HG03108 (cell line): ENCODE measurements at regions not wholly inside any gene's neighbourhood (a gene's known extent, or its start where the extent isn't known, plus 50 kb on each side); places are given as distances from the start of the nearest gene placed in this dataset.
"Not testable (repeated sequence)": the region's sequence is repeated elsewhere in the genome, so short reads cannot be mapped to it uniquely, and the experiment has no call there.

ENCODE experiments used
- ATAC-seq: cut with Tn5 transposase; IDR thresholded peaks from one replicate; pipeline ENCODE4 v1.9.1; 2021; ENCODE audit warnings: moderate library complexity; ENCODE audit not compliant: unreplicated experiment

DNA sequence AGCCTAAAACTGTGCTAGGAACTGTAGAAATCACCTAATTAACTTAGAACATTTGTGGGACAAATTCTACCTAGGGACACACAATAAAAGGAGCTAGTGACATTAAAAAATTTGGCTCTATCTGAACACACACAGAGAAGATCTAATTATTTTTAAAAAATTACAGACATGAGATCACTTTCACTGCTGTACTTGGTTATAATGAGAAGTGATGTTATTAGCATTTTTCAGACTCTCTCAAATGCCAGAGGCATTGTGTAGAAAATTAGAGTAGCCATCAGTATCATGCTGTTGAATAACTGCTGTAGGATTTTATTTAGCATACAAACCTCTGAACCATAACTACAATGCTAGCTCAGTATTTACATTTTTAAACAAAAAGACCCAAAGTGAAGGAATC lies 109.1 kb upstream of the ANK2 start:
- ATAC-seq: no peak

DNA sequence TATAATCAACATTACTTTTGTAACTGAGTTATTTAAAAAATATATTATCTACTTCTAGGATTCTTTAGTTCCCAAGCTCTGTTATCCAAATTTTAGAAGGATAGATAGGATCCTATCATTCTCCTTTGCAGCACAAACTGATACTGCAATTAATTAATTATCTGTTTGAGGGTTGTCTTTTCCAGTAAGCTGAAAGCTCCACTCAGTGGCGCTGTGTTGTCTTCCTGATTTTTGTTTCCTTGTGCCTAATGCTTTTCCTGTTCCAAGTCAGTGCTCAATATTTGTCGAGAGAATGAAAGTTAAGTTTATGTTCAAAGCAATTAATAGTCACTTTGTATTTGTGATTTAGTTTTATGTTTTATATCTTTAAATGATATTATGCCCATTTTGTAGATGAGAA lies 107.4 kb upstream of the ANK2 start:
- ATAC-seq: no peak

DNA sequence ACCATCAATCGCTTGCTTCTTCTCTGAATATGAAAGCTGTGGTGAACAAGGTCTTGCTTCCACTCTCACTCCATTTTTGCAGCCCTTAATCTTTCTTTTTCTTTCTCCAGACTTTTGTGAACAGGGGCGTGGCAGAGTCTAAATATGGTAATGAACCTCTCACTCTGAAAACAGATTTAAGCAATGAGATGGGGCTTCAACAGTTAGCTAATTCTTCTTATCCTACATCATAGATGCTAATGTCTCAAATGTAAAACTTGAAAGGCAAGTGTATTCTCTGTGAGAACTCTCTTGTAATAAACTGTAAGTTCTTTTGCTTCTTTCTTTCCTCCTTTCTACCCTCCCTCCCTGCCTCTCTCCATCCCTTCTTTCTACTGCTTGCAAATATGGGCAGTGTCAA lies 106.5 kb upstream of the ANK2 start:
- no peak for ATAC-seq

DNA sequence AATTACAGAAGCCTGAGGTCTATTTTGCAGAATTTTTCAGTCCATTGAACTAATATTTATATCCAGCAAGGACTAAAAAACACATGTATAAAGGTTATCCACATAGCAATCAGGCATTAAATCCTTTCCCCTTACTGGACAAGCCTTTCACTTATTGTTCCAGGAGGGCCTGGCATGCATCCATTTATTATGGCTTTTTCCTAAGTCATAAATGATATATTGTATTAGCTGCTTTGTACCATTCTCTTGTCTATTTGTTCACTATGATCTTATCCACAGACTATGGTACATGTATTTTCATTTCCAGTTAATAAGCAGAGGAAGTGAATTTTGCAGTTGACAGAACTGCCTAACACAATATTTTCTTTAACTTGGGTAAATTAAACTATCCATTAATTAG lies 105.4 kb upstream of the ANK2 start:
- ATAC-seq: no peak

DNA sequence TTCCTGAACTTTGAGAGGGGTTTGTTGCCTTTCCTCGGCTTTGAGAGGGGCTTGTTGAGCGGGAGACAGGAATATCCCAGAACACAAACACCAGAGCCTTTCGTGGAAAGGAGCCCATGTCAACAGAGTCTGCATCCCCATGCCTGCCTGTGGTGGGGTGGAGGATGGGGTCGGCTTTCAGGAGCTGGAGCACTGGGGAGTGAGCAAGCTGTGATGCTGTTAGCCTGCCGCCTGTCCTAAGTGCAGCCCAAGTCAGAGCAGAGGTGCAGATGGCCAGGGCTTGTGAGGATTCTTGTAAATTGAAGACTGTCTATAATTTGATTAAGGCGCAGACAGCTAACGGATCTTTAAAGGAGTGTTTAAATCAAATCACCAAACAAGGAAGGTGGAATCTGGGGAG lies 103.3 kb upstream of the ANK2 start:
- ATAC-seq: no peak

DNA sequence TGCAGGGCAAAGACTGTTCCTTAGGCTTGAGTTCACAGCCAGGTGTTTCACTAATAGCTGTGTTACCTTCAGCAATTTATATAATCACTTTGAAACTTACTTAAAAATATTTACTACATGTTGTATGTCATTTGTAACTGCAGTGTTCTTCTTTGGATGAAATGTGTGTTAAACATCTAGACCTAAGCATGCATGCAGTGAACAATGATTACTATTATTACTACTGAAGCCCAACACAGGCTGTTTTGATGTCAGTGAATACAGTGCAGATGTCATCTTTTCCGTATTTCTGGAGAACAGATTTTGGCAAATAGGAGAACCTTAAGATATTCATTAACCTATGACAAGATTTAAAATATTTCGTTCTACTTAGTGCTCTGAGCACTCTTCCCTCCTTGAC lies 101.8 kb upstream of the ANK2 start:
- no peak for ATAC-seq

DNA sequence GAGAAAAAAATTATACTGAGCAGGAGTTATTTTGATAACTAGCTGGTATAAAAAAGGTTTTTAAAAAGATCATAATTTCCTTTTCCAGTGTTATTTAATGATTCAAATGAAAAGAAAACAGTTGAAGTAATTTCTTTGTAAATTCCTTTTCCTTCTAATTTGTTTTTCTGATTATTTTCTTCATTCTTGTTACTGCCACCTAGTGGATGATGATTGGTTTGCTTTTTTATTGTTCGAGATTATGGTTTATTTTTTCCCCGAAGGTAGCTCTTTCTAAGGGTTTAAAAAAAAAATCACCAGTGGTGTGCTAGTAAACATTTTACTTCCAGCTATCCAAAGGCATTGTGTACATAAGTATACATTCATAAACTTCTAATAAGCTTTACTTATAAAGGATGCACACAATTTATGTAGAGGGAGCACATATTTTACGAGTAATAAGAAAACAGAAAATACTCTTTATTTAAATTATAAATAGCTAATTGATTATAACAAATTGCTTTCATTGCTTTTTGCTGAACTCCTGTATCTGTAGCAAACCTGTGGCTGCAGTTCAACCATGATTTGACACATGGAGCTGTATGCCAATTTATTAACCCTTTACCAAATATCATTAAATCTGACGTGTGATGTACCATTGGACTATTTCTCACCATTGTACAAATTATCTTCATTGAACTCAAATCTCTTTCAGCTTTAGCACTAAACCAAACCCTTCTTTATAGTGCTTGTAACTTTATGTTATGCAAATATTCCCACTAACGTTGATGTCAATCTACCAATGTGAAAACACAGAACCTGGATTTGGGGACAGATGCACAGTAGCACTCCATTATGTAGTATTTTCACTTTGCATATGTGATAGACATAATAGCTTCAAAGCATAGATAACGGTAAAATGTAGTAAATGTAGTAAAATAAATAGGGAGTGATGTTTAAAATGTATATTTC lies 97.8 kb upstream of the ANK2 start:
- no peak for ATAC-seq

DNA sequence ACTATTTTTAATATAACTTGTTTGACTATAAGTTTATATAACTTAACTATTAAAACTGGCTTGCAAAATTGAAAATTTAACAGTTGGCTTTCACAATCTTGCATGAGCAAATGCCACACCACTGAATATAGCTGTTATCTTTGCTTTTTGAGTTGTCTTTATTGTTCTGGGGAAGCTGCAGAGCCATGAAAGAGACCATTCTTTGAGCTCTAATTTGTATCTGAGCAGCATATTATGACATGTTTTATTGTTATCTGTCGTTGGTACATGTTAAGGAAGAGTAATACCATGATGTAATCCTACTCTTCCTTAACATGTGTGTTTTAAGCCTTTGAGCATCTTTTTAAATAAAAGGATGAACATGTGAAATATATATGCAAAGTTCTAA lies 97.1 kb upstream of the ANK2 start:
- ATAC-seq: no peak

DNA sequence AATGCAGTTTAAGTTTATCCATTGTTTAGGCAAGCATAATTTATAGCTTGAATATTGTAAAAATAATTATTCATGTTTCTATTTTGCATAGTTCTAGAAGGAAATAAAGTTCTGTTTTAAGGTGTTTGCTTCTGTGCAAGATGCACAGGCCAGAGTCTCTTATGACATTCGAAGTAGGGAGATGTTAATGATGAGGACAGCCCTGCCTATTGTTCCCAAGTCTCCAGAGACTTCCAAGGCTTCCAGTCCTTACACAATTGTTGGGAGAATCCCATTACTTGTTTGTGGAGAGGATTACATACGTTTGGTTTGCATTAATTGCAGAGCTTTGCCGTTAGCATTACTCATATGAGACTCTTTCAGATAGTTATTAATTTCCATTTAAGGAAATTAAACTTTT lies 96.2 kb upstream of the ANK2 start:
- ATAC-seq: no peak

DNA sequence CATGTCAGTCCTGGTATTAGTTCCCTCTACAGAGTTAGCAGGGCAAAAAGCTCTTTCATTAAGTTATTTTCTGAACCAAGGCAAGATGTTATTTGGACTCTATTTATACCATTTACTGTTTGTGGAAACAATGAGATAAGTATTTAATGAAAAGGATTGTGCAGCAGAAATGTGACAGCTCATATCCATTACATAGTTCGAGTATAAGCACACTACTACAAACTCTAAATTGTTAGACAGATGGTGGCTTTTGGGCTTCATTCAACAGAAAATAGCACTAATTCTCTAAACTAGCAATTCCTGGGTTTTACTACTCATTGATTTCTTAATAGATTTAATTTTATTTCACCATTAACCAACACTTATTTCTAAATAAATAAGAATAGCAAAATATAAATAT lies 95.2 kb upstream of the ANK2 start:
- no peak for ATAC-seq

DNA sequence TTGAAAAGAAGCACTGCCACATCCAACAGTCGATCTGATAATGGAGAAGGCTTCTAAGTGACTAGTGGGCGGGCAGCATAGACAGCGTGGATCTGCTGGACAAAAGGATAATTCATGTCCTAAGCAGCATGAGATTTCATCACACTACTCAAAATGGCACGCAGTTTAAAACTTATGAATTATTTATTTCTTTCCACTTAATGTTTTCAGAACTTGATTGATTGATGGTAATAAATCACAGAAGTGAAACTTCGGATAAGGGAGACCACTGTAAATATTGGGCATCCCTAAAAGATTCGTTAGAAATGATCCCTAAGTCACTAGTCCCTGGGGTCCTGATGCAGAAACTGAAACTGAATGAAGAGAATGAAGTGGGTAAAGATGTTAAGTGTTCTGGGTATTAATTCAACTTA lies 93.0 kb upstream of the ANK2 start:
- no peak for ATAC-seq

DNA sequence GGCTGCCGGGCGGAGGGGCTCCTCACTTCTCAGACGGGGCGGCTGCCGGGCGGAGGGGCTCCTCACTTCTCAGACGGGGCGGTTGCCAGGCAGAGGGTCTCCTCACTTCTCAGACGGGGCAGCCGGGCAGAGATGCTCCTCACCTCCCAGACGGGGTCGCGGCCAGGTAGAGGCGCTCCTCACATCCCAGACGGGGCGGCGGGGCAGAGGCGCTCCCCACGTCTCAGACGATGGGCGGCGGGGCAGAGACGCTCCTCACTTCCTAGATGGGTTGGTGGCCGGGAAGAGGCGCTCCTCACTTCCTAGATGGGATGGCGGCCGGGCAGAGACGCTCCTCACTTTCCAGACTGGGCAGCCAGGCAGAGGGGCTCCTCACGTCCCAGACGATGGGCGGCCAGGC lies 91.7 kb upstream of the ANK2 start:
- not testable (repeated sequence) for ATAC-seq

DNA sequence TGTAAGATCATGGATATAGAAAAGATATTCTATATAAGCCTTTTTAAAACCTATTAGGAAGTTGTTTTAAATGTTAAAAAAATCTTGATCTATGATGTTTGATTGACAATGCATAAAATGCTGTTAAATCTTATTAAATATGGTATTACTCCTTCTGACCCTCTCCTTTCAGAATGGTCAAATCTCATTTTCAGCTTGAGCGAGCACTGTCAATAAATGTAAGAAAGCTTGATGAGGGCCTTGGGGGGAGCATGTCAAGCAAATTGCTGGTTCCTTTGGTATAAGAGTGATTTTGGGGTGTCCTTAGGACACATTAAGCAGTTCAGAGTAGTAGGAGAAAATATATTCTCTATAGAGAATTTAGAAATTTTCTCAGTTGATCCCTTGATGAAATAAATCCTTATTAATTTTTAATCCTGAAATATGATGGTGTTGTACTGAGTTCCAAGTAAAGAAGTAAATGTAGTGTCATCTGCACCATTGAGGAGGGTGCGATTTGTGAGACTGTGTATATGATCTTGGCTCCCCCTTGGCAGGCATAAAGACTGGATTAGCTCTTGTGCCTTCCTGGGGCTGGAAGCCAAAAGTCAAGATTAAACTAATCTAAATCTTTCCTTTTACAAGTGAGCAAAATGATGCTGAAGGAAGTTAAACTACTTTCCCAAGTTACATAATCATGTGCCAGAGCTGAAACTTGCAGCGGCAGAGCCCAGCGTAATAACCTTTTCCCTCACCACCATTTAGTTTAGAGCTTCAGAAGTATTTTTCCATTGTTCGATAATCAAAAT lies 82.6 kb upstream of the ANK2 start:
- ATAC-seq: no peak

DNA sequence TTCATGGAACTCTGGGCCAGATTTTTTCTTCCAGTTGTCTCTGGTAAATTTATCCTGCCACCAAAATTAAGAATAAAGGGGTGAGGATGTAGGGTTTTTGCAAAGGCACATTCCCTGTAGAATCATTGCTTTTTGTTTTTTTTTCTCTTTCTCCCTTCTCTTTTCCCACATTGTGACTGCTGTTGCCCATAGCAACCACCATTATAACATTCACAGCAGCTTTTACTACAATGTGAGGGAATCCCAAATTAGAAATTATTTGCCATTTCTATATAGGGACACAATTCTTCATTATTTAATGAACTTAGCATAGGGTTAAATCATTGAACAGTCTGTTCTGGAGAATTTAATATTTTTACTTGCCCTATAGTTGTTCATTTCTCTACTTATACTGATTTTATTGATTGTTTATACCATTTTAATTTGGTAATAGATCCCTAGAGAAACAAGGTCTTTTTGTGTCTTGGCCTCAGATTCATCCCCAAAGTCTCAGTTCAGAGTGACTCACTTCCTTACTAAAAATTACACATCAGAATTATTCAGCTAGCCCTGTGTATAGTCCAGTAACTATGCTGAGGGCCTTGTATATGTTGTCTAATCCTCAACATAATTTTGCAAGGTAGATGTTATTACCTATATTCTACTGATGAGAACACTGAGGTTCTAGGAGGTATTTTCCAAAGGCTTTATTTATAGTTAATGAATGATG lies 80.8 kb upstream of the ANK2 start:
- ATAC-seq: no peak

DNA sequence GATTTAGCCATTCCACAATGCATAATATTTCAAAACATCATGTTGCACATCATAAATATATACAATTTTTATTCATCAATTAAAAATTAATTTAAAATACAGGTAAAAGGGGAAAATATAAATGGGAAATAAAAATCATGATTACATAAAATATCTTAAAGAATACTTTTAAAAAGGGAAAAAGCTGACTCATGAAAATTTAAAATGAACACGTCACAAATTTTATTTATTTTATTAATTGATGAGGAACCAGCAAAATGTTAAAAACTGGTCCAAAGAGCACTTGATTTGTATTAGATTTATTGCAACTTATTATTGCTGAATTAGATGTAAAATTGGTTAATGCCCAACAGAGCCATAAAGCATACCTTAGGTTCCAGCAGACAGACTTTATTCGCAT lies 78.5 kb upstream of the ANK2 start:
- no peak for ATAC-seq

DNA sequence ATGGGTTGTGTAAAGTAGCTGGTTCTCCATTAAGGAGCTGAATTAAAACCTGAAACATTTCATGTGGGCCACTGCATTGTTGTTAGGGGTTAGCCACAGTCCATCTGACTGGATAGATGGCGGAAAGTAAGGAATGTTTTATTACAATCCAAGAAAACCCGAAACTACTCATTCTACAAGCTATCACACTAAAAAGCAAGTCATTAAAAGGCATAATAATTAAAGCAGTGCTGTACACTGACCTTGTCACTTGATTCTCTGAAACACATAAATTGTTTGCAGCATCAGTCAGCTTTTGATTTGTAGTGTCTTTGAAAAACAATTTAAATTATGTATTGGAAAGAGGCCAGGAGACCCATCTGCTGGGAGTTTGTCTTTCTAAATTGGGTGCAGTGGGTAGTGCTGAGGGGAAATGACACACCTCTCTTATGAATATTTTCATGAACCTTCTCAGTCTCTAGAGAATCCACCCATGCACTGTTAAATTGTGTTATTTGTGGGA lies 75.7 kb upstream of the ANK2 start:
- ATAC-seq: no peak

DNA sequence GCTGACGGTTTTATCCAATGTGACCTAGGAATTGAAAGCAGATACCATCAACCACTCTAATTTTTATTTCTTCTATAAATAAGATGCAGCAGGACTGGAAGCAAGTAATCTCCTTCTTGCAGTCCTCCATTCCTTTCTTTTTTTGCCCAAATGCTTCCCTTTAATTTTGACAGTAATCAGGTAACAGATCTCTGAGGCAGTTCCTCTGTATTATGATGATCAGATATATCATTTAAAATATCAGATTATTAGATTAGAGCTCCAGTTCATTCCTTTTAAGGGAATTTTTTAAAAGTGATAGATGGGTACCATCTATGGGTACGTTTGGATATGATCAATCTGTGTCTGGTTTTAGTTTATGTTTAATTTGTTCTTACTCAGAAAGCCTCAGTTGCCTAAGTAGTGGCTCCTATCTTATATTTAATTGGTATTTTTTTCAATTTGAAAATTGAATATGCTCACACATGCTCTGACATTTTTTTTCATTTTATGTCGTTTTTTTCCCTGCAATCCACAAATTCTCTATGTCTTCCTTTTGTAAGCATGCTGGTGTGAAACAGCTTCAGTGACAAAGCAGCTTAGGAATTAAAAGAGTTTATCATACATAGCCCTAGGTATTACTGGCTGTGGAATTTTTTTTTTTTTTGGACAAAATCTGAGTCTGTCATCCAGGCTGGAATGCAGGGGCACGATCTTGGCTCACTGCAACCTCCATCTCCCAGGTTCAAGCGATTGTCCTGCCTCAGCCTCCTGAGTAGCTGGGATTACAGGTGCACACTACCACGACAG lies 73.7 kb upstream of the ANK2 start:
- no peak for ATAC-seq

DNA sequence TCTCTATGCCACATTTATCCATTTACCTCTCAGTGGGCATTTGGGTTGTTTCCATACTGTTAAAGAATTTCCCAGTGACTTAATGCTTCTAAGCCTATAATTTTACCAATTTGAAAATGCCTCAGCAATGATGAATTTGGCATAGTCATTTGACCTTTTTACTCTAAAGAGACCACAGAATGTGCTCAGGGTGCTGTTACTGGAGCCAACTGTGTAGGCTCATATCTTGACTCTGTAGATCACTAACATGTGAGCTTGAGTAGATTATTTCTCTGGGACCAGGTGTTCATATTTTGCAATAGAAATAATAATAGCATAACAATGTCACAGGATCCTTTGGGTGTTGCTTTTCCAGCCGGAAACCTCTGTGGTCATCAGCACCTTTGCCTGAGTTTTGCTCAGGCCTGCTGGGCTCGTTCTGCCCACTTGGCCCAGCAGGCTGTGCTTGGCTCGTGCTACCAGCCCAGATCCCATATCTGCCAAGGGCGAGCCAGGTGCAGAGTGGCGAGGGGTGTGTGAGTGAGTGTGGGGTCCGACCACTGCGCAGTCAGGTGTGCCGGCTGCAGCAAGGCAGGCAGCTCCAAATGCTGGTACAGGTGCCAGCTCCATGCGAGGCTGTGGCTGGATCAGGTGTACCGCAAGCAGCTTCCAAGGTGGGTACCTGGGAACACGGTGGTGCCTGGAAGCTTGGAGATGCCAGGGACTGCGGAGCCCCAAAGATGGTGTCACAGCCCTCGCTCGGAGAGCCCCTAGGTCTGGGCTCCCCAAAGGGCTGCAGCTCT lies 70.6 kb upstream of the ANK2 start:
- ATAC-seq: no peak

DNA sequence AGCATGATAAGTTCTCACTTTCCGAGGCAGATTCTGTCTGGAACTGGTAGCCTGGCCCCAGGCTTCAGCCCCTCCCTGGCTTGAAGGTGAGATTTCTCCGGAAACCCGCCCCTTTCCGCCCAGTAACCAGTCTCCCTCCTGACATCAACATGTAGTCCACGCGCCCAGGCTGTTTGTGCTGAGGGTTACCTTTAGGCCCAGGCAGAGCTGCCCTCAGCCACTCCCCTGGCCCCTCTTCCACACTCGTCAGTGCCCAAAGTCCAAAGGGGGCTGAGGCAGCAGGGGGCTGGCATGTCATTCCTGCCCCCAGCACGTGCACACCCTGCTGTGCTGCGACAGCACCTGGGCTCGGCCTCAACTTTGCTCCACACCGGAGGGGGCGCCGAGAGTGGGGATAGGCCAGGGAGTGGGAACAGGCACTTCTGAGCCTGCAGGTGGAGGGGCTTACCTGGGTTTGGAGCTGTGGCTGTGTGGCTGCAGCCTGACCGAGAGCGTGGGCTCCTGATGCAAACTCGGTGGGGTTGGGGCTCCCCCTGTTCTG lies 69.5 kb upstream of the ANK2 start:
- ATAC-seq: no peak

DNA sequence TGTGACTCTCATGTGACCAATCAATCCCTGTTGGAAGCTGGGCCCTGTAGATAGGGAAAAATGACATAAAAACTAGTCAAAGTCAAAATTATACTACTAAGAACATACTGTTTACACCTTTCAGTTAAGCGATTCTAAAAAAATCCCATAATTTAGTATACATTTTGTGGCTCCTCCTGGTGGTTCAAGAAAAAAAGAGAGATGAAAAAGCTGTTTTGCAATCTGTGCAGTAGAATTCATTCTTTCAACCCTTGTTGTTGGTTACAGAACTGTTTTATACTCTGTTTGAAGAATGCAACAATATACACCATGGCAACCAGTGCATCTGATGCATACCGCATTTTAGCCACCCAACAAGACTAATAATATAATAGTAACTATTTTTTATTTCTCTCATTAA lies 66.8 kb upstream of the ANK2 start:
- no peak for ATAC-seq
